HL-60 (cell line): ENCODE measurements at regions not wholly inside any gene's neighbourhood (a gene's known extent, or its start where the extent isn't known, plus 50 kb on each side); places are given as distances from the start of the nearest gene placed in this dataset.

ENCODE experiments used
- DNase-seq, 2 experiments: peaks; one replicate each; pipeline ENCODE4 v3.0.0-alpha.2; 2010 to 2020; ENCODE audit warnings: low read depth in 1 of 2, low spot score in 1 of 2
- H3K27ac ChIP-seq: fragments of 250-450 bp; sonication (Bioruptor Pico); replicated peaks from 2 replicates; pipeline ENCODE4 v1.5.1; 2020; ENCODE audit warnings: mild to moderate bottlenecking, moderate library complexity
- H3K27me3 ChIP-seq: fragments of 250-450 bp; sonication (Bioruptor Pico); 2 replicates; pipeline ENCODE4 v1.5.1; 2021; ENCODE audit warnings: mild to moderate bottlenecking, moderate library complexity; ENCODE audit not compliant: insufficient read depth, poor library complexity, severe bottlenecking
- H3K4me3 ChIP-seq: replicated peaks from 2 replicates; pipeline ENCODE4 v1.5.1; 2011; ENCODE audit warnings: mild to moderate bottlenecking, control low read depth, low read length; ENCODE audit not compliant: insufficient read depth
- CTCF ChIP-seq: IDR thresholded peaks from one replicate; pipeline ENCODE4 v1.5.1; 2011; ENCODE audit warnings: low read length, control low read depth, inconsistent platforms; ENCODE audit not compliant: insufficient read depth
- GABPA ChIP-seq: IDR thresholded peaks from 2 replicates; pipeline ENCODE4 v1.6.1; 2012; ENCODE audit warnings: low read depth
- POLR2AphosphoS5 ChIP-seq: IDR thresholded peaks from 2 replicates; pipeline ENCODE4 v1.6.1; 2012; ENCODE audit warnings: low read depth
- SPI1 ChIP-seq: IDR thresholded peaks from 2 replicates; pipeline ENCODE4 v1.6.1; 2012; ENCODE audit warnings: low read depth, mild to moderate bottlenecking, borderline replicate concordance
- TF ChIP-seq, protein P1 (sequence below): IDR thresholded peaks from 2 replicates; pipeline ENCODE4 v1.6.1; 2012; ENCODE audit warnings: low read depth; ENCODE audit not compliant: insufficient replicate concordance

DNA sequence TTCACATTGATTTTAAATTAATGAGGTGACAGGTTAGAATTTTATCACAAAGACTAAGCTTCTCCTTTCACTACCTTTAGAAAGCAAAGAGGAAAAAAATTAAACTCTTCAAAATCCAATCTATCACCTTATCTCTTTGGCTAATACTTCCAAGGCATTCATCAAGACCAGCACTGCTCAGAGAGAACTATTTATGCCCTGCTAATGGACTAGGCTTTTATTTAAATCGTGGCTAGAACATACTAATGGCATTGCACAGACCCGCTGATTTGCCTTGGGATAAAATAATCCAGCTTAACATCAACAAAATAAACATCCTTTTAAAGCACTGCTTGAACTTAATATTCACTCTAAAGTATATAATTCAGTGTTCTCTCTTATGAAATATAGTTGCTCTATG is 880.4 kb downstream of the HACE1 start:
- no peak overlapping the region for H3K27ac ChIP-seq
- no peak for DNase-seq
- TF ChIP-seq POLR2AphosphoS5 (no peak), CTCF (no peak), GABPA (no peak), SPI1 (no peak)
- TF ChIP-seq, protein P1, sequence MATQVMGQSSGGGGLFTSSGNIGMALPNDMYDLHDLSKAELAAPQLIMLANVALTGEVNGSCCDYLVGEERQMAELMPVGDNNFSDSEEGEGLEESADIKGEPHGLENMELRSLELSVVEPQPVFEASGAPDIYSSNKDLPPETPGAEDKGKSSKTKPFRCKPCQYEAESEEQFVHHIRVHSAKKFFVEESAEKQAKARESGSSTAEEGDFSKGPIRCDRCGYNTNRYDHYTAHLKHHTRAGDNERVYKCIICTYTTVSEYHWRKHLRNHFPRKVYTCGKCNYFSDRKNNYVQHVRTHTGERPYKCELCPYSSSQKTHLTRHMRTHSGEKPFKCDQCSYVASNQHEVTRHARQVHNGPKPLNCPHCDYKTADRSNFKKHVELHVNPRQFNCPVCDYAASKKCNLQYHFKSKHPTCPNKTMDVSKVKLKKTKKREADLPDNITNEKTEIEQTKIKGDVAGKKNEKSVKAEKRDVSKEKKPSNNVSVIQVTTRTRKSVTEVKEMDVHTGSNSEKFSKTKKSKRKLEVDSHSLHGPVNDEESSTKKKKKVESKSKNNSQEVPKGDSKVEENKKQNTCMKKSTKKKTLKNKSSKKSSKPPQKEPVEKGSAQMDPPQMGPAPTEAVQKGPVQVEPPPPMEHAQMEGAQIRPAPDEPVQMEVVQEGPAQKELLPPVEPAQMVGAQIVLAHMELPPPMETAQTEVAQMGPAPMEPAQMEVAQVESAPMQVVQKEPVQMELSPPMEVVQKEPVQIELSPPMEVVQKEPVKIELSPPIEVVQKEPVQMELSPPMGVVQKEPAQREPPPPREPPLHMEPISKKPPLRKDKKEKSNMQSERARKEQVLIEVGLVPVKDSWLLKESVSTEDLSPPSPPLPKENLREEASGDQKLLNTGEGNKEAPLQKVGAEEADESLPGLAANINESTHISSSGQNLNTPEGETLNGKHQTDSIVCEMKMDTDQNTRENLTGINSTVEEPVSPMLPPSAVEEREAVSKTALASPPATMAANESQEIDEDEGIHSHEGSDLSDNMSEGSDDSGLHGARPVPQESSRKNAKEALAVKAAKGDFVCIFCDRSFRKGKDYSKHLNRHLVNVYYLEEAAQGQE, result no peak
- no peak overlapping the region for H3K4me3 ChIP-seq
- no peaks in the 10 kb centered on the region for H3K27me3 ChIP-seq

- Histone ChIP-seq H3K27ac (no peak overlapping the region), H3K27me3 (no peaks in the 10 kb centered on the region), H3K4me3 (no peak overlapping the region)
- TF ChIP-seq CTCF, result no peak
- TF ChIP-seq, protein P1, result no peak
- TF ChIP-seq GABPA, result no peak
- TF ChIP-seq SPI1, result no peak
- TF ChIP-seq POLR2AphosphoS5, result no peak
- no peak for DNase-seq
Measured at GRCh38 chr6:103937389-103937788, 922.3 kb downstream of the HACE1 start.

DNA sequence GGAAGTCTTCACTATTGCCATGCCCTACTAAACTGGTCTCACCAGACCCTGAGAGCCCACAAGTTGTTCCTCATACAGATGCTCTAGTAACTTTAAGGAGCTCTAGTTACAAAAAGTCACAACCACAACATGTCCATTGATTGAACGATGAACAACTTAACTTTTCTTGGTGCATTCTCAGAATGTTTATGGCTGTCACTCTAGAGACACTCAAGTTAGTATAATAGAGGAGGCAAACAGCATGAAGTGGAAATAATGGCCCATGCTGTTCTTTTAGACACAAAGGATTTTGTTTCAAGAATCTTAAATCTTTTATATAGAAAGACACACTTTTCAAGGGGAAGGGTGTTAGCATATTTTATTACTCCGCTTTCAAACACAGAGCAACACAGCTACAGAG is 934.4 kb downstream of the HACE1 start:
- no peak for DNase-seq
- TF ChIP-seq, protein P1, result no peak
- TF ChIP-seq POLR2AphosphoS5 (no peak), CTCF (no peak), SPI1 (no peak), GABPA (no peak)
- Histone ChIP-seq H3K27me3 (no peaks in the 10 kb centered on the region), H3K4me3 (no peak overlapping the region), H3K27ac (no peak overlapping the region)
